Calu3 (cell line): ENCODE measurements at regions not wholly inside any gene's neighbourhood (a gene's known extent, or its start where the extent isn't known, plus 50 kb on each side); places are given as distances from the start of the nearest gene placed in this dataset.

Experiments used
- BruUV-seq: library from RNA; stranded (reverse); fragments of 400-500 nt; replicated peaks from 2 replicates; lab custom pipeline; 2021; lab: Mats Ljungman, UMichigan
- CTCF ChIA-PET: fragments of 300-600 bp; sonication (Branson Sonifier 250); formaldehyde crosslinking; loops from one replicate; lab custom pipeline; 2022; ENCODE audit warnings: antibody characterized with exemption; lab: Charles Lee
- DNase-seq: peaks from one replicate; pipeline ENCODE4 v3.0.0; 2022
- H3K27ac Mint-ChIP-seq: one replicate; pipeline ENCODE4 v1.8.0; 2022; ENCODE audit warnings: mixed read lengths; ENCODE audit not compliant: unreplicated experiment
- H3K27me3 Mint-ChIP-seq: one replicate; pipeline ENCODE4 v1.8.0; 2022; ENCODE audit warnings: mixed read lengths; ENCODE audit not compliant: unreplicated experiment
- H3K36me3 Mint-ChIP-seq: one replicate; pipeline ENCODE4 v1.8.0; 2022; ENCODE audit warnings: mild to moderate bottlenecking, moderate library complexity, mixed read lengths; ENCODE audit not compliant: insufficient read depth, unreplicated experiment
- H3K4me1 Mint-ChIP-seq: one replicate; pipeline ENCODE4 v1.8.0; 2022; ENCODE audit warnings: mild to moderate bottlenecking, low read depth, mixed read lengths; ENCODE audit not compliant: unreplicated experiment
- H3K4me3 Mint-ChIP-seq: one replicate; pipeline ENCODE4 v1.8.0; 2022; ENCODE audit warnings: mild to moderate bottlenecking, low read depth, moderate library complexity, mixed read lengths; ENCODE audit not compliant: unreplicated experiment
- H3K9me3 Mint-ChIP-seq: one replicate; pipeline ENCODE4 v1.8.0; 2022; ENCODE audit warnings: low read depth, mixed read lengths; ENCODE audit not compliant: unreplicated experiment
- CTCF ChIP-seq: fragments of 200-600 bp; IDR thresholded peaks from one replicate; pipeline ENCODE4 v1.8.0; 2022; ENCODE audit warnings: antibody characterized with exemption; ENCODE audit not compliant: unreplicated experiment
- intact Hi-C: fragments of 100-400 bp; cut with micrococcal nuclease; formaldehyde crosslinking; loops from one replicate; pipeline ENCODE4 v1.10.0; 2022; ENCODE audit not compliant: unreplicated experiment

- no peak for TF ChIP-seq CTCF
- no peaks in the 10 kb centered on the region for H3K36me3 Mint-ChIP-seq
- no peak overlapping the region for H3K27ac Mint-ChIP-seq
- BruUV-seq: no TSS peak
- H3K27me3 Mint-ChIP-seq: peaks cover 49% of the 10 kb centered on the region
- no peaks in the 10 kb centered on the region for H3K4me1 Mint-ChIP-seq
- intact Hi-C loops: no loop called here
- no peak for DNase-seq
- no peaks in the 10 kb centered on the region for H3K9me3 Mint-ChIP-seq
- no peak overlapping the region for H3K4me3 Mint-ChIP-seq
- CTCF ChIA-PET: no interaction called here
Measured at GRCh38 chr5:66416698-66417097, 179.5 kb upstream of the MAST4 start.

GRCh38 chr5:66417781-66418180 lies 178.4 kb upstream of the MAST4 start:
- no peaks in the 10 kb centered on the region for H3K36me3 Mint-ChIP-seq

GRCh38 chr5:66423484-66423883 lies 172.7 kb upstream of the MAST4 start:
- CTCF ChIA-PET: no interaction called here
- no peak for TF ChIP-seq CTCF
- no TSS peak for BruUV-seq
- H3K9me3 Mint-ChIP-seq: peaks cover 2% of the 10 kb centered on the region
- H3K27ac Mint-ChIP-seq: no peak overlapping the region
- H3K27me3 Mint-ChIP-seq: peaks cover 20% of the 10 kb centered on the region
- no peaks in the 10 kb centered on the region for H3K4me1 Mint-ChIP-seq
- DNase-seq: no peak
- H3K4me3 Mint-ChIP-seq: no peak overlapping the region
- no peaks in the 10 kb centered on the region for H3K36me3 Mint-ChIP-seq
- intact Hi-C loops: no loop called here

More at GRCh38 chr5:66417781-66418180, 178.4 kb upstream of the MAST4 start:
- H3K4me3 Mint-ChIP-seq: no peak overlapping the region
- CTCF ChIA-PET: no interaction called here
- no TSS peak for BruUV-seq
- intact Hi-C loops: no loop called here
- DNase-seq: no peak
- H3K4me1 Mint-ChIP-seq: no peaks in the 10 kb centered on the region
- H3K27ac Mint-ChIP-seq: no peak overlapping the region
- H3K27me3 Mint-ChIP-seq: peaks cover 38% of the 10 kb centered on the region
- no peaks in the 10 kb centered on the region for H3K9me3 Mint-ChIP-seq
- no peak for TF ChIP-seq CTCF

- intact Hi-C loops: no loop called here
- CTCF ChIA-PET: no interaction called here
- Mint-ChIP-seq H3K9me3 (peaks cover 2% of the 10 kb centered on the region), H3K4me1 (no peaks in the 10 kb centered on the region), H3K27ac (no peak overlapping the region), H3K36me3 (no peaks in the 10 kb centered on the region), H3K27me3 (peaks cover 36% of the 10 kb centered on the region), H3K4me3 (no peak overlapping the region)
- no TSS peak for BruUV-seq
- DNase-seq: no peak
- no peak for TF ChIP-seq CTCF
Measured at GRCh38 chr5:66425842-66426241, 170.4 kb upstream of the MAST4 start.
